PFSK-1 (cell line): ENCODE measurements at regions not wholly inside any gene's neighbourhood (a gene's known extent, or its start where the extent isn't known, plus 50 kb on each side); places are given as distances from the start of the nearest gene placed in this dataset.

Experiments used
- FOXP2 ChIP-seq: optimal IDR thresholded peaks from 2 replicates; pipeline ENCODE3; 2011; ENCODE audit warnings: borderline replicate concordance, control low read depth, inconsistent platforms; ENCODE audit not compliant: insufficient read depth; ENCODE audit errors: extremely low read length, extremely low read depth
- POLR2AphosphoS5 ChIP-seq: IDR thresholded peaks from 2 replicates; pipeline ENCODE4 v1.6.1; 2012; ENCODE audit warnings: low read depth, mild to moderate bottlenecking, control low read depth, low read length, moderate library complexity
- SIN3A ChIP-seq: IDR thresholded peaks from 2 replicates; pipeline ENCODE4 v1.6.1; 2012; ENCODE audit warnings: mild to moderate bottlenecking, low read length, moderate library complexity, borderline replicate concordance; ENCODE audit not compliant: insufficient read depth
- TAF1 ChIP-seq: IDR thresholded peaks from 2 replicates; pipeline ENCODE4 v1.6.1; 2012; ENCODE audit warnings: low read length, control low read depth, borderline replicate concordance; ENCODE audit not compliant: insufficient read depth
- TF ChIP-seq, protein P1 (sequence below), 2 experiments: IDR thresholded peaks; 2 replicates each; pipeline versions ENCODE4 v1.6.1 to v1.8.0; 2011 to 2012; ENCODE audit warnings: low read depth in 2 of 2, low read length in 2 of 2, control low read depth in 1 of 2, inconsistent platforms in 1 of 2, mild to moderate bottlenecking in 1 of 2, moderate library complexity in 1 of 2; ENCODE audit not compliant: insufficient read depth in 1 of 2

DNA sequence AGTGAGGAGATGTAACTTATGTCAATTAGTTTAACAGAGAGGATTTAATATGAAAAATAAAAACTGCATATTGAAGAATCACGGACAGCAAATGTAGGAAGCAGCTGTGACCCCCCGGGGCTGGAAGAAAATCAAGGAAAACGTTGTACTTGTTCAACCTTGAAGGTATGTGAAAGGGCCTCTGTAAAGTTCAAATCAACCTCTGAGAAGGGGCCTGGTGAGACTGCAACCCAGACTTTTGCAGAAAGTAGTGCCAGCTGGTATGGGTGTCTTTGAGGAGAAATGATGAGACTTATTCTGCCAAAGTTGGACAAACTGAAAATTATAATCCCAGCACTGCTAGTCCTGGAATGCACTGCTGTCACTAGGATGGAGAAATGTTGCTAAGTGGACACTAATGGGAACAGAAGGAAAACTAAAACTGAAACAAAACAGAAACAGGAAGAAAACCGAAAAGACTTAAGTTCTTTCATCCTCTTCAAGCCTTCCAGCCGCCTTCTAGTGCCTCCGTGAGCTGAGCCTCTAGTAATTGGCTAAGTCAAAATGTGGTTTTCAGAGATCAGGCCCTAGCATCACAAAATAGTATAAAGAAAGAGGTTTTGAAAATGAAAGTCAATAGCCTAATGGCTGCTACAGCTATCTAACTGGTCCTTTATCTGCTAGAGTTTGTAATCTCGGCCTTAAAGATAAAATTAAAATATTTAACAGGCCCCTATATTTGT, 253.7 kb upstream of the SORCS1 start:
- TF ChIP-seq, protein P1, sequence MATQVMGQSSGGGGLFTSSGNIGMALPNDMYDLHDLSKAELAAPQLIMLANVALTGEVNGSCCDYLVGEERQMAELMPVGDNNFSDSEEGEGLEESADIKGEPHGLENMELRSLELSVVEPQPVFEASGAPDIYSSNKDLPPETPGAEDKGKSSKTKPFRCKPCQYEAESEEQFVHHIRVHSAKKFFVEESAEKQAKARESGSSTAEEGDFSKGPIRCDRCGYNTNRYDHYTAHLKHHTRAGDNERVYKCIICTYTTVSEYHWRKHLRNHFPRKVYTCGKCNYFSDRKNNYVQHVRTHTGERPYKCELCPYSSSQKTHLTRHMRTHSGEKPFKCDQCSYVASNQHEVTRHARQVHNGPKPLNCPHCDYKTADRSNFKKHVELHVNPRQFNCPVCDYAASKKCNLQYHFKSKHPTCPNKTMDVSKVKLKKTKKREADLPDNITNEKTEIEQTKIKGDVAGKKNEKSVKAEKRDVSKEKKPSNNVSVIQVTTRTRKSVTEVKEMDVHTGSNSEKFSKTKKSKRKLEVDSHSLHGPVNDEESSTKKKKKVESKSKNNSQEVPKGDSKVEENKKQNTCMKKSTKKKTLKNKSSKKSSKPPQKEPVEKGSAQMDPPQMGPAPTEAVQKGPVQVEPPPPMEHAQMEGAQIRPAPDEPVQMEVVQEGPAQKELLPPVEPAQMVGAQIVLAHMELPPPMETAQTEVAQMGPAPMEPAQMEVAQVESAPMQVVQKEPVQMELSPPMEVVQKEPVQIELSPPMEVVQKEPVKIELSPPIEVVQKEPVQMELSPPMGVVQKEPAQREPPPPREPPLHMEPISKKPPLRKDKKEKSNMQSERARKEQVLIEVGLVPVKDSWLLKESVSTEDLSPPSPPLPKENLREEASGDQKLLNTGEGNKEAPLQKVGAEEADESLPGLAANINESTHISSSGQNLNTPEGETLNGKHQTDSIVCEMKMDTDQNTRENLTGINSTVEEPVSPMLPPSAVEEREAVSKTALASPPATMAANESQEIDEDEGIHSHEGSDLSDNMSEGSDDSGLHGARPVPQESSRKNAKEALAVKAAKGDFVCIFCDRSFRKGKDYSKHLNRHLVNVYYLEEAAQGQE (IDR thresholded peaks at IDR 0.05; ENCODE audit: insufficient read depth in 1 of 2, low read depth in 2 of 2, low read length in 2 of 2): no peak
- no peak for TF ChIP-seq TAF1
- TF ChIP-seq POLR2AphosphoS5: no peak
- TF ChIP-seq FOXP2: no peak
- TF ChIP-seq SIN3A: no peak

DNA sequence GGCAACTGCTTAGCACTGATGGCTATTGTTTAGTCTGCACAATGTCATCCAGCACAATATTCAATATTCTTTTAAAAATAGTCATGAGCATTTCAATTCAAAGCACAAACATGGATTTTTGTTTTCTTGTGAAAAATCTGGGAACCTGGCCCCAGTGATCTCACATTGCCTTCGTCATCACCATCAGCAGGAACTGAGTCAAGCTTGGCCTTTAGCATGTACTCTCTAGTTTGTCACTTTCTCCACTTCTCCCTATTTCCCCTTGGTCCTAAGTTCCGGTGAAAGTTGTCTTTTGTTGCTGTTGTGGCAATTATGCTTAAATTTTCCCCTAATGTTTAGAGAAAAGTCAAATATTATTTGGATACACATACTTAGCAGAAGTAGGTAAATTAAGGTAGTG, 252.9 kb upstream of the SORCS1 start:
- TF ChIP-seq, protein P1 (IDR thresholded peaks at IDR 0.05; ENCODE audit: insufficient read depth in 1 of 2, low read depth in 2 of 2, low read length in 2 of 2): no peak
- TF ChIP-seq POLR2AphosphoS5: no peak

DNA sequence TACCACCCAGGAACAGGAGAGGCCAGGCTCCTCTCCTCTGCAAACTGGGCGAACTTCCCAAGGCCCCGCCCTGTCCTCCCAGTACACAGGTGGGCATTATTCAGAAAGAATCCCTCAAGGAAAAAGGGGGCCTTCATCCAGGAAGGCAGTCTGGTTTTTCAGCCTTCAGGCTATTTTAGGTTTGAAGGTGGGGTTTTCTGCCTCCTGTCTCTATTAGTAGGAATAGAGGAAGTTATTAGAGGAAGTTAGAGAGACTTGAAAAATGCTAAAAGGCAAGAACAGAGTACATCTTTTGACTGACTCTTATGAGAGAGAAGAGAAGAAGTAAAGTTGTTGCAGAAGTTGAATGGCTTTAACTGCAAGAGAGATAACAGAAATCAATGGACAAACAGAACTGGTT, 250.9 kb upstream of the SORCS1 start:
- TF ChIP-seq SIN3A (no peak), TAF1 (no peak), POLR2AphosphoS5 (no peak), FOXP2 (no peak)
- TF ChIP-seq, protein P1 (IDR thresholded peaks at IDR 0.05; ENCODE audit: insufficient read depth in 1 of 2, low read depth in 2 of 2, low read length in 2 of 2): no peak

DNA sequence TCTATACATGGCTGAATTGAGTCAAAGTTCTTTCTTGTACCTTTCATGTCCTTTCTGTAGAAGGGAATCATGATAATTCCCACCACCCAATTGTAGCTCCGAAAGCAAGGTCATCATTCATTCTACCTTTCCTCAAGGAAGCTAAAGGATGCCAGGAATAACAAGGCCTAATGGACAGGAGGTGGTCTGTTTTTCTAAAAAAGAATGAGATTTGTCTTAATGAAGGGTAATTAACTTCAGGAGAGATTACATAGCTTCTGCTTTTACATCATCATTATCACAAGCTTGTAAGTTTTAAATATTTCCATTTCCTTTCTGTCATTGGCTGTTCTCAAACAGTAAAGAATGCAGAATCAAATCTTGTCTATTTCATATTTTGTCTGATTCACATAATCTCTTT, 249.5 kb upstream of the SORCS1 start:
- TF ChIP-seq POLR2AphosphoS5 (no peak), FOXP2 (no peak), TAF1 (no peak), SIN3A (no peak)
- TF ChIP-seq, protein P1 (IDR thresholded peaks at IDR 0.05; ENCODE audit: insufficient read depth in 1 of 2, low read depth in 2 of 2, low read length in 2 of 2): no peak

DNA sequence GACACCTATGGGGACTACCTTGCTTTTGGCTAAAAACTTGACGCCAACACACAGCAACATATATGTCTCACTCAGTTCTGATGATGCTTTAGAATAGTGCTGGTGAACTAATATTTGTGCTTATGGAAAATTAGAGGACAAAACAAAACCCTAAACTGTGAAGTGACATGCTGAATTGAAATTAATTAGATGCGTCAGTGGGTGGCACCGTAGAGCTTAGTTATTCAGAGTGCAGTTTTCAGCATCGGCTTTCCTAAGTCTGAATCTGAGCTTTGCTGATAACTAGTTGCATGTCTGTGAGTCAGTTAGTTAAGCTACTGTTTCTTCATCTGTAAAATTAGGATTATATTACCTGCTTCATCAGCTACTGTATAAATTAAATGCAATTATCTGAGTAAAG, 245.0 kb upstream of the SORCS1 start:
- TF ChIP-seq FOXP2 (no peak), POLR2AphosphoS5 (no peak), SIN3A (no peak), TAF1 (no peak)
- TF ChIP-seq, protein P1 (IDR thresholded peaks at IDR 0.05; ENCODE audit: insufficient read depth in 1 of 2, low read depth in 2 of 2, low read length in 2 of 2): no peak
